ENCODE measurements at regions not wholly inside any gene's neighbourhood (a gene's known extent, or its start where the extent isn't known, plus 50 kb on each side); places are given as distances from the start of the nearest gene placed in this dataset.
A peak's percentile ranks its signal among the peaks of the same experiment; 100 is the strongest.

DNA sequence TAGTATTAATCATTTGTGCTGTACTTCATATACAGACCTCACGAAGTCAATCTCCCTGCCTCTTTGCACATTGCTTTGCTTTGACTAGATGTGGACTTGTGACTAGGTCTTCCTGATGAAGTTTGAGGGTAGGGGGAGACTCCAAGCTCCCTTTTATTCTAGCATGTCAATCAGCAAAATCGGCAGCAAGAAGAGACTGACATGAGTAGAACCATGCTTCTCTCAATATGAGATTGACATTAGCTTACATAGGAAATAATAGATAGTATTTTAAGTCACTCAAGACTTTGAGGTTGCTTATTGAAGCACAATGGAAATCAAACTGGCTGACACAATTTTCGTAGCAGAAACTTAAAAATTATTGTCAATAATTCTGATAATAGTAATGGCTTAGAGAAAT is 866.4 kb upstream of the ADAMTS5 start:
- no peak for DNase-seq

DNA sequence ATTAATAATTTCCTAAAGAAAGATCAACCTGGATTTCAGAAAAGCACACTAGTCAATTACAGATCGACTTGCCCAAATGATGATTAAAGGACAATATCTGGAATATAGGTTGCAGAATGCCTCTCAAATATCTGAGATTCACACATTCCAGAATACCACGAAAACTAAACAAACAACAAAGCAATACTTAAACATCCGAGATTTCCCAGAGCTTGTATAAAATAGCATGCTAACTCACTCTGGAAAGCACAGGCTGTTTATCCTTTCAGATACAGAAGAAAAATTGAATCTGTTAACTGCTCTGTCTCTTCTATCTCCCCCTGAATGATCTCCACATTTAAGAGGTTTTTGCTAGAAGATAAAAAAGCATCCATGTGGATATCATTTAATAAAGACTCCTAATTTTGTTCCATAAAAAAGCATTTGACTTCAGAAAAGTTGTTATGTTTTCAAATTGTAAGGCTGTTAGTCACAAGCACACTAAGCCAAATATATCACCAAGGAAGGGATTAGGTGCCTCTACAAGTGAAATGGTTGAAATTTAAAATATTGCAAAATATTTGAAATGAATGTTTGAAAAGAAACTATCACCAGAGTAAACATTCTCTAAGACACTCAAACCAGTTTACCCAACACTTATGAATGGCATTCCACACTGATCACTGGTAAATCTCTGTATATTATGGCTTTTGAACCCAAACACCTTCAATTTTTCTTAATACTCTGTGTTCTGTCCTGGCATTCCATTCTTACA is 865.1 kb upstream of the ADAMTS5 start:
- peak; percentile 30 for DNase-seq

- DNase-seq: no peak
These were observed 864.3 kb upstream of the ADAMTS5 start for GRCh38 chr21:27831177-27831576.

GRCh38 chr21:27827972-27828371 is 861.1 kb upstream of the ADAMTS5 start:
- DNase-seq: no peak

DNA sequence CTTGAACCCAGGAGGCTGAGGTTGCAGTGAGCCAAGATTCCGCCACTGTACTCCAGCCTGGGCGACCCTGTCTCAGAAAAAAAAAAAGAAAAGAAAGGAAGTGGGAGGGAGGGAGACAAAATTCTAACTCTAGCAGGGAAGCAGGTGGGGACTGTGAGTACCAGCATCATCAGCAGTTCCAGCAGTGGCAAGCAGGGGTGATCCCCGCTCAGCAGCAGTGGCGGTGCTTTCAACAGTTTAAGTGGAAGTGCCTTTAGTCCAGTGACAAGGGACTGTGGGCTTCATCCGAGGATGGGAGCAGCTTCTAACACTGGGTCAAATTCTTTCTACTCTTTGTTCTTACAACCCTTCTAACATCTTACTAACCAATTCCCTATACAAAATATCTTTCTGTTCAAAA is 858.1 kb upstream of the ADAMTS5 start:
- no peak for DNase-seq

GRCh38 chr21:27823652-27824201 is 856.8 kb upstream of the ADAMTS5 start:
- no peak for DNase-seq

- DNase-seq: no peak
These were observed 853.5 kb upstream of the ADAMTS5 start for GRCh38 chr21:27820342-27820741.

GRCh38 chr21:27819299-27819698 is 852.4 kb upstream of the ADAMTS5 start:
- no peak for DNase-seq

DNA sequence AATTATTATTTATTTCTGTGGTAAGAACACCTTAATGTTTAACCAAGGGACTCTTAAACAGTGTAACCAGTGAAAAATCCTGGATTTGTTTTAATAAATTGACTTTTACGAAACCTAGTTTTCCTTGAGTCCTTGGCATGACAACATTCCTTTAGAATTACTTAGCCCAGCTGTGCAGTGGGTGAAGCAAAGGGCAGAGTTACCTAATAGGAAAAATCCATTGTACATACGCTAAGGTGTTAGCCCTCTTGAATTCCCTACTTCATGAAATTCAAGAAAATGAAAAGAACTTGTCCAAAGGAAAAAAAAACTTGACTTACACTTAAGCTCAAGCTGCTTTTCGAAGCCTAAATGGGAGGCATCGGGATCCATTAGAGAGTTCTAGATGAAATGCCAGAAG is 852.0 kb upstream of the ADAMTS5 start:
- no peak for DNase-seq

DNA sequence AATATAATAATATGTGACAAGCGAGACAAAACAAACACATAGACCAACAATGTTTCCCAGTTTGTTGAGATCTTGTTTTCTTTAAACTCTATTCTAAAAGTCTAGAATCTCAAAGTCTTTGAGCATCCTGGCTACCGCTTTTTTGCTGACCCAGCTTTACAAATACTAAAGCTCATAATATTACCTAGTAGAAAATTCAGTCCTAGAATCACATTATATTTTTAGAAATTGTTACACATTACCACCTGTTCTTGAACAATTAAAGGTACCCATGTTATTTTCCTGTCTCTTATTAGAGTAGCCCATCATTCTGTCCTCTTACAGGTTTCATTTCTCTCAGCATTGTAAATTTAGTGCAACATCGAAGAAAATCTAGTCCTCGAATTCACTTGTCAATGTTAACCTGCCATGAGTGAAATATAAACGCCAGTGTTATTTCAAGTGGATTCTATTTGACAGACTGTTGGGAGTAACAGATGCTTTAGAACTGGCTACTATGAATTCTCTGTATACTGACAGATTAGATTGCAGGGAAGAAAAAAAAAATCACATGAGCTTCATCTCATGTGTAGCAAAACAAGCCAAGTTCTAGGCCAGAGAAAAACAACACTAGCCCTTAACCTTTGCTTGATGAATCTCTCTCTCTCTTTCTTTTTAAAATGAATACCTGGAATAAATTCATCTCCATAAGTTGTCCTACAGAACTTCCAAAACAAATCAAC is 851.2 kb upstream of the ADAMTS5 start:
- no peak for DNase-seq

GRCh38 chr21:27817074-27817473 is 850.2 kb upstream of the ADAMTS5 start:
- no peak for DNase-seq

DNA sequence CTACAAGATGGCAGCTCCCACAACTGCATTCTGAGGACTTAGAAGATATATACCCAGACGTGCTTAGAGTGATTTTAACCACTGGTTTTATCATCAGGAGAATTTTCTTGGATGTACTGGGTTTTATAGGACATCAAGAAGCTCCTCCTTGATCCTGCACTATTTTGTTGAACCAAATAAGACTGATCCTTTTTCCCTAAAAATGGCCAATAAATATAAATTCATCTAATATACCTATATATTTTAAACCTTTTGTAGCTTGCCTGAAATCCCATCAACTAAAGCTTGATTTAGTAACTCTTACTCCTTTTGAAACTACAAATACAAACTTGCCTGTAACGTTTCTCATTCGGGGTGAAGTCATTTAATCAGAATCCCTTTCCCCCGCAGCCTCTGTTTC is 849.4 kb upstream of the ADAMTS5 start:
- no peak for DNase-seq

- no peak for DNase-seq
These were observed 847.3 kb upstream of the ADAMTS5 start for GRCh38 chr21:27814226-27814625.

- no peak for DNase-seq
These were observed 846.9 kb upstream of the ADAMTS5 start for GRCh38 chr21:27813750-27814149.

GRCh38 chr21:27813344-27813743 is 846.5 kb upstream of the ADAMTS5 start:
- DNase-seq: no peak

- no peak for DNase-seq
These were observed 845.4 kb upstream of the ADAMTS5 start for GRCh38 chr21:27812279-27812678.

GRCh38 chr21:27808923-27809322 is 842.0 kb upstream of the ADAMTS5 start:
- no peak for DNase-seq

- no peak for DNase-seq
These were observed 840.7 kb upstream of the ADAMTS5 start for GRCh38 chr21:27807596-27807995.

- DNase-seq: no peak
These were observed 839.4 kb upstream of the ADAMTS5 start for GRCh38 chr21:27806281-27806680.

DNA sequence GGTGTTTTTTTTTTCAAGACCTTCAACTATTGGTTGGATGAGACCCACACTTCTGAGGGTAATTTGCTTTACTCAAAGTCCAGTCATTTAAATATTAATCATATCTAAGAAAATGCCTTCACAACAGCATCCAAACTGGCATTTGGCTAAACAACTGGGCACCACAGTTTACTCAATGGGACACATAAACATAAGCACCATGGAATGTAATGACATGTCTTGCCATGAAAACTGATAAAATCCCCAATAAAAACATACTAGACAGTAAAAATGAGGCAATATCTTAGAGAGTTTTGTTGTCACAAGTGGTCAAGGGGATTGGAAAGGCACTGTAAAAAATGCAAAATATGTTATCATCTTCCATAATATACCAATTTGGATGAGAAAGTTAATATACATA is 838.8 kb upstream of the ADAMTS5 start:
- no peak for DNase-seq

DNA sequence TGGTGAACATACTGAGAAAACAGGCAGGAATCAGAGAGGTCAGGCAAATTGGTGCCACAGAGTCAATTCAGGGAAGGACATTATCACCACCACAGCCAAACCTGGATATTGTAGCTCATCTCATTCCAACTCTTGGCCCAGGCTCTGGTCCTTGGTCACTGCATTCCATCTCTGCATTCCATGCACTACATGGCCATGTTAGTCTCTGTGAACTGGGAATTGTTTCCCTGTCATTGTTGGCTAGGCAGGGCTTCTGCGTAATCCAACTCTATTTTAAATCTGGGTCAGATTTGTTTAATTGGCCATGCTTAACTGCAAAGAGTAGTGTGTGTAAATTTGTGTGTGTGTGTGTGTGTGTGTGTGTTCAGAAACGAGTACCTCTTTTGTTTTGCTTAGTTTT is 837.6 kb upstream of the ADAMTS5 start:
- DNase-seq: peak; percentile 4

DNA sequence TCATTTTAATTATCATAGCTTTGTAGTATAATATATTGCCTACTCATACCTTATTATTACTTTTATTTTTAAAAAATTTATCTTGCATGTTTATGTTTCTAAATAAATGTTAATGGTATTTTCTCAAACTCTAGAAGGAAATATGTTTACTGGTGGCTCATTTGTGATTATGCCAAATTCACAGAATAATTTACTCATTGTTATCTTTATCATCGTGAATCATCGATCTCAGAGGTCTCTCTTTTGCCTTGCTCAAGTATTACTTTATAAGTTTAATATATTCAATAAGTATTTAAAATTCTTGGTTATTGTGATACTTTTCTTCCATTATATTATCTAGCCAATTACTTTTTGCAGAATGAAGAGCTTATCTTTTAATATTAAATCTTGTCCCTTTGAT is 836.7 kb upstream of the ADAMTS5 start:
- no peak for DNase-seq

GRCh38 chr21:27802816-27803475 is 836.1 kb upstream of the ADAMTS5 start:
- DNase-seq: peak; percentile 27

- no peak for DNase-seq
These were observed 833.0 kb upstream of the ADAMTS5 start for GRCh38 chr21:27799861-27800260.

Data from fibroblast of skin of right quadriceps (primary cell).